A673 (cell line): ENCODE measurements at regions not wholly inside any gene's neighbourhood (a gene's known extent, or its start where the extent isn't known, plus 50 kb on each side); places are given as distances from the start of the nearest gene placed in this dataset.

Experiments
- EZH2 ChIP-seq: fragments of 200-600 bp; sonication (generic); IDR thresholded peaks from 2 replicates; pipeline ENCODE4 v1.6.1; 2017; ENCODE audit warnings: borderline replicate concordance, low read depth, mild to moderate bottlenecking, mixed read lengths, antibody characterized with exemption, low read length; ENCODE audit not compliant: poor library complexity, severe bottlenecking
- TF ChIP-seq, protein P1 (sequence below): fragments of 300-800, 200-600 bp; sonication (generic); conservative IDR thresholded peaks from 2 replicates; pipeline ENCODE4 v1.5.1; 2017; ENCODE audit warnings: low read depth, mild to moderate bottlenecking, antibody characterized with exemption, low read length, moderate library complexity, mixed read lengths

DNA sequence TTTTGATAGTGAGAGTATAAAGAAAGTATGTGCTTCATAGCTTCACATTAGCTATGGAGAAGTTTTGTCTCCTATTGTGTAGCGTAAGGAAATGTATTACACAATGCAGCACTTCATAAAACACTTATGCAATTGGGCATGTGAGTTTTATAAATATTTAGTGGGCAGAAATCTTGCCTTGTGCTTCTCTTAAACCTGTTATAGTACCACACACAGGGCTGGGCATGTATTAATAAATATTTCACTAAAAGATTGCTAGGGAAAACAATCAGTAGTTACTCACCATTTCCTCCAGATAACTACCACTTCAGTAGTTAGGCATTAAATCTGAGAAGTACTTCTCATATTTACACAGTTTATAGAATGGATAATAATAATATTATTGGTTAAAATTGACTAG, 1080.8 kb upstream of the PIK3C3 start:
- TF ChIP-seq, protein P1, sequence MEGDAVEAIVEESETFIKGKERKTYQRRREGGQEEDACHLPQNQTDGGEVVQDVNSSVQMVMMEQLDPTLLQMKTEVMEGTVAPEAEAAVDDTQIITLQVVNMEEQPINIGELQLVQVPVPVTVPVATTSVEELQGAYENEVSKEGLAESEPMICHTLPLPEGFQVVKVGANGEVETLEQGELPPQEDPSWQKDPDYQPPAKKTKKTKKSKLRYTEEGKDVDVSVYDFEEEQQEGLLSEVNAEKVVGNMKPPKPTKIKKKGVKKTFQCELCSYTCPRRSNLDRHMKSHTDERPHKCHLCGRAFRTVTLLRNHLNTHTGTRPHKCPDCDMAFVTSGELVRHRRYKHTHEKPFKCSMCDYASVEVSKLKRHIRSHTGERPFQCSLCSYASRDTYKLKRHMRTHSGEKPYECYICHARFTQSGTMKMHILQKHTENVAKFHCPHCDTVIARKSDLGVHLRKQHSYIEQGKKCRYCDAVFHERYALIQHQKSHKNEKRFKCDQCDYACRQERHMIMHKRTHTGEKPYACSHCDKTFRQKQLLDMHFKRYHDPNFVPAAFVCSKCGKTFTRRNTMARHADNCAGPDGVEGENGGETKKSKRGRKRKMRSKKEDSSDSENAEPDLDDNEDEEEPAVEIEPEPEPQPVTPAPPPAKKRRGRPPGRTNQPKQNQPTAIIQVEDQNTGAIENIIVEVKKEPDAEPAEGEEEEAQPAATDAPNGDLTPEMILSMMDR, result no peak
- no peak for TF ChIP-seq EZH2
